ENCODE measurements at regions not wholly inside any gene's neighbourhood (a gene's known extent, or its start where the extent isn't known, plus 50 kb on each side); places are given as distances from the start of the nearest gene placed in this dataset.
"Not testable (repeated sequence)": the region's sequence is repeated elsewhere in the genome, so short reads cannot be mapped to it uniquely, and the experiment has no call there.

- DNase-seq, result no peak
Observed at GRCh38 chr4:81617545-81617944, 145.8 kb upstream of the RASGEF1B start.

DNA sequence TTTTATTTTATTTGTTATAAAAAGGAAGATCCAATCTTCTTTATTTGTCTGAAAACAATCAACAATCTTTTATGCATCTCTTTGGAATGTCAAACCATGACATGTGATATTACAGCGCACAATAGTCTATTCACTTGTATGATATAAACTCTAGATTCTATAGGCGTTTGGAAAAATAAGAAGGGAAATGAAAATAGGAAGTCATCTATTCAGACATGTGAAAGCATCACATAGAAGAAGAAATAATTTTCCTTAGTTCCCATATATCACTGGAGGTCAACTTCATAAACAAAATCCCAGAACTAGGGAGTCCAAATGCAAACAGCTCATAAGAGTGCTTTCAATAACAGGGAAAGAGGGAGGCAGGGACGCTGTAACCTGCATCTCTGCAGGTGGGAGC lies 139.5 kb upstream of the RASGEF1B start:
- DNase-seq, result no peak

DNA sequence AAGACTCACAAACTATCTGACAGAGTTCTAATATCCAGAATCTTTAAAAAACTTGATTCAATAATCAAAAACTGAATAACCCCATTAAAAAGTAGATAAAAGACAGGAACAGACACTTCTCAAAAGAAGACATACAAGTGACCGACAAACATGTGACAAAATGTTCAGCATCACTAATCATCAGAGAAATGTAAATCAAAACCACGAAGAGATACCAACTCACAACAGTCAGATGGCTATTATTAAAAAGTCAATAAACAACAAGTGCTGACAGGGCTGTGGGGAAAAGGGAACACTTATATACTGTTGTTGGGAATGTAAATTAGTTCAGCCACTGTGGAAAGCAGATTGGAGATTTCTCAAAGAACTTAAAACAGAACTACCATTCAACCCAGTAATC lies 138.1 kb upstream of the RASGEF1B start:
- no peak for DNase-seq

DNA sequence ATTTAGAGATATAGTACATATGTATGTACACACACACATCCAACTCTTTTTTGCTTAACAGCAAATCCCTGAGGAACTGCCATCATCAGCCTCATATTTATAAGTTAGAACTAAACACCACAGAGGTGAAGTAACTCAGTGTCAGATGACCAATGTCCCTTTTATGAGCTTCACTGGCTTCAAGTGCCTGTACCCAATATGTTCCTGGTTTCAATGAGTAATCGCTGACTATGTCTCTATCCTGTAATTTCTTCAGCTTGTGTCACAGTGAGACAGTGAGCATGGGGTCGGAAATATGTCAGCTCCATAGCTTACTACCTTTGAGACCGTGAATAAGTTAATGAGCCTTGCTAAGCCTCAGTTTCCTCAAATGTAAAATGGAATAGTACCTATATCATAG lies 136.2 kb upstream of the RASGEF1B start:
- DNase-seq, result no peak

- DNase-seq, result no peak
Observed at GRCh38 chr4:81606801-81607501, 135.2 kb upstream of the RASGEF1B start.

DNA sequence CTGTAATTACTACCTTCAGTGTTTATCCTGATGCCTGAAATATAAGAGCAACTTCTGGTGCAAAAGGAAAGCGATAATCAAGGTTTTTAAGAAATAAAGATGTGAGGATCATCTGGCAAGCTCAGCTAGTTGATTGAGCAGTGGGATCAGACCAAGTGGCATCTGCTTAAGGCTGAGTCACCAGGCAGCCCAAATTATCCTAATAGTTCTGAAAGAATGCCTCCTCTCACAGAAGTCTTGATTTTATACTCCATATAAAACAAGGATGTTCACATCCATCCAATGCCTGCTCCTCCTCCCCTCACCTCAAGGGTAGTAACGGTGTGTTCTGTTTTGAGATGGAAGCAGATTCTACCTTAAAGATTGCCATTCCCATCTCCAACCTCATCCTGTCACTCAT lies 134.5 kb upstream of the RASGEF1B start:
- DNase-seq, result no peak

DNA sequence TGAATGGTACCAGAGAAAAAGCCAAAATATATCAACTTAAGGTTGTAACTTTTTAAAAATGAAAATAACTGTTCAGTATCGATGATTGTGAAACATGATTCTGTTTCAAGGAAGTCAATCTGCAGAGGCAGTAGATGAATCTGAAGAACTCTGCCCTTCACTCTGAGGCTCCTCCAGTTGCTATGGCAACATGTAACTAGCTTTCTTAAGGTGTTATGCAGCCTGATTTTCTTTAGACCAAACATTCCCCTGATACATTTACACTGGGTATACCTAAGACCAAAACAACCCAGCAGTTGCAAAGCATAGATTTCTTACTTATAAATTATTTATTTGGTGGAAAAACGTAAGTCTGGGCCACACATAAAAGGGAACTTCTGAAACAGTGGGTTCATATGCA lies 133.6 kb upstream of the RASGEF1B start:
- DNase-seq, result no peak

- DNase-seq, result no peak
Observed at GRCh38 chr4:81604683-81605218, 133.0 kb upstream of the RASGEF1B start.

DNA sequence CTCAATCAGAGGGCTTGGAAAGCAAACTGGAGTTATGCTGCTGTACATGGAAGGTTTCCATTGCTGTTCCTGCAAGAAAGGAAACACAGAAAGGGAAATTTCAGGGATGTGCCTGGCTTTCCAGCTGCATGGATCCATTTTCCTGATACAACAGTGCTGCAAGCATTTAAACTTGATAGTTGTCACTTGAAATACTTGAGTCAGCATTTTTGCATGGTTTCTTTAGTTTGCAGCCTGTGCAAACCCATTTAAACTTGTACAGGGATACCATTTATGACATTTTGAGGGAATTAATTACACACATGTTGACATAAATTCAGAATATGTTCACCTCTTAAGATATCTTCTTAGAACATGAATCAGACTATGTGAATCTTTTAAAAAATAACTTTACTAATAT lies 131.1 kb upstream of the RASGEF1B start:
- no peak for DNase-seq

GRCh38 chr4:81601358-81601694 lies 129.6 kb upstream of the RASGEF1B start:
- DNase-seq, result no peak

GRCh38 chr4:81600520-81601357 lies 129.0 kb upstream of the RASGEF1B start:
- no peak for DNase-seq

- no peak for DNase-seq
Observed at GRCh38 chr4:81599742-81600380, 128.2 kb upstream of the RASGEF1B start.

- DNase-seq, result no peak
Observed at GRCh38 chr4:81595798-81596610, 124.3 kb upstream of the RASGEF1B start.

DNA sequence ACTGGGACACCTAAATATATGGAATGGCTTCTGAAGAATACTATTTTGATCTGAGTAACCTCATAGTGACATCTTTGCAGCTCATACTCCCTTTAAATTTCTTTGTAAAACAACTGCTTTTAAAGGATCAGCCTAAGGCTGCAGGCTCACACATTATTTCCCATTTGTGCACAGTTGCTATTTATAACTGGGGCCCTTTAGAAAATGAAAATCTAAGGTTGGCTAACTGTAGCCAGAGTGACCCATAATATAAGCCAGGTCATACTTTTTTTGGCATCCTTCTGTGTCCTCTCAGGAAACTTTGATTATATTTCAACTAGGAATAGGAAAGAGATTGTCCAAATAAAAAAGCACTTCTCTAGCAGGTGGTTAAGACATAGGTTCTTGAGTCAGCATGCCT lies 123.6 kb upstream of the RASGEF1B start:
- DNase-seq, result no peak

DNA sequence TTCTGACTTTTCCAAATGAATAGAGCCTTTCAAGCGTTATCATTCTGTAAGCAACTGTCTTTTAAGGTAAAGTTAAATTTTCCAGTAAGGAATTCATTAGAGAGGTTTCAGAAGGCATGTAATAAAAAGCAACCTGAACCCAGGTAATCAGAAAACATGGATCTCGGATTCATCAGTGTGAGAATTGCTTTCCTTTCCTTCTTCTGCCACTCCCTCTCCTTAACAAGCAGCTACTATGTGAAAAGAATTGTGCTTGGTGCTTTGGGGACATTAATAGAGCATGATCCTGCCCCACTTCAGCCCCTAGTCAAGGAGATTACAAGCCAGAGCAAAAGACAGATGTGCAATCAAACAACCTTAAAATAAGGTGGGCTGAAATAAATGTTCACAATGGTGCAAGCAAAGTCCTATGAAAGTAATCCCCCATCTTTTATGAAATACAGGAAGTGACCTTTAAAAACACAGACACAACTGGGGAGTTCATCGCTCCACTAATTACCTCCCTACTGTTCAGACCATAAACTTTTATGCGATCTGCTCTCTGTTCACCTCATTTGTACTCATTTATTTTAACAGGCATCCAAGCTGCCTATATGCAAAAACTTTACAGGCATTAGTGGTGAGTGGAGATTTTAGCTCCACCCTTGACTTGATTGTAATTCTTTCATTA lies 122.9 kb upstream of the RASGEF1B start:
- no peak for DNase-seq

GRCh38 chr4:81592701-81593100 lies 121.0 kb upstream of the RASGEF1B start:
- DNase-seq, result no peak

GRCh38 chr4:81590596-81590995 lies 118.9 kb upstream of the RASGEF1B start:
- no peak for DNase-seq

DNA sequence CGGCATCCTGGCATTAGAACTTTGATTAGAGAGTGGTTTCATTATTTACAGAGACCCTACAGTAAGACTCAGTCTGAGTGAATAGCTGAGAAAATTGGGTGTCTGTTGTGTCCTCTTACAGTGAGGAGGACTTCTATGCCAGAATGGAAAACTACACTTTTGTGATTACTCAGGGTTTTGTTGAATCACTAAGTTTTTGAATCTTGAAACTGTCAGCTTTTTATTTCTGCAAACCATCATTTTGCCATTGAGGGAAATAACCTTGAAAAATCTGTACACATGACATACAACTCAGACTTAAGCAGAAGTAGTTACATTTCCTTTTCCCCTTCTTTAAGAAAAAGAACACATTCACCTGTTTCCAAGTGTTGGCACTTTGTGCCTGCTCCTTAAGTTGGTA lies 117.6 kb upstream of the RASGEF1B start:
- DNase-seq, result no peak

GRCh38 chr4:81586706-81587105 lies 115.0 kb upstream of the RASGEF1B start:
- DNase-seq, result no peak

DNA sequence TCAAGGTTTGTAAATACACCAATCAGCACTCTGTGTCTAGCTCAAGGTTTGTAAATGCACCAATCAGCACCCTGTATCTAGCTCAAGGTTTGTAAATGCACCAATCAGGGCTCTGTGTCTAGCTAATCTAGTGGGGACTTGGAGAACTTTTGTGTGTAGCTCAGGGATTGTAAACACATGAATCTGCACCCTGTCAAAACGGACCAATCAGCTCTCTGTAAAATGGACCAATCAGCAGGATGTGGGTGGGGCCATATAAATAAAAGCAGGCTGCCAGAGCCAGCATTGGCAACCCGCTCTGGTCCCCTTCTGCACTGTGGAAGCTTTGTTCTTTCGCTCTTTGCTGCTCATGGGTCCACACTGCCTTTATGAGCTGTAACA lies 109.3 kb upstream of the RASGEF1B start:
- DNase-seq, result not testable (repeated sequence)

- no peak for DNase-seq
Observed at GRCh38 chr4:81580346-81580993, 108.8 kb upstream of the RASGEF1B start.

GRCh38 chr4:81577392-81577791 lies 105.7 kb upstream of the RASGEF1B start:
- DNase-seq, result no peak

All from T1000 (cell line).